SU-DHL-6 (cell line): ENCODE measurements at regions not wholly inside any gene's neighbourhood (a gene's known extent, or its start where the extent isn't known, plus 50 kb on each side); places are given as distances from the start of the nearest gene placed in this dataset.
"Not testable (repeated sequence)": the region's sequence is repeated elsewhere in the genome, so short reads cannot be mapped to it uniquely, and the experiment has no call there.

ENCODE experiments used
- H2AFZ ChIP-seq: fragments of 200-600 bp; sonication (generic); 2 replicates; pipeline ENCODE4 v1.6.1; 2014; ENCODE audit warnings: low read depth, mild to moderate bottlenecking, moderate library complexity, mixed read lengths, antibody characterized with exemption, low read length; ENCODE audit not compliant: severe bottlenecking
- H3F3A ChIP-seq: fragments of 200-600 bp; shearing (Covaris generic); 2 replicates; pipeline ENCODE4 v1.6.0; 2016; ENCODE audit warnings: antibody characterized with exemption, mild to moderate bottlenecking; ENCODE audit not compliant: insufficient read depth
- H3K27ac ChIP-seq: fragments of 200-600 bp; sonication (generic); 2 replicates; pipeline ENCODE4 v1.5.1; 2016; ENCODE audit warnings: low read depth, mild to moderate bottlenecking, low read length, moderate library complexity, mixed read lengths
- H3K27me3 ChIP-seq: fragments of 200-600 bp; sonication (generic), shearing (Covaris generic); 2 replicates; pipeline ENCODE4 v1.6.0; 2014; ENCODE audit warnings: mild to moderate bottlenecking, low read length
- H3K36me3 ChIP-seq: fragments of 200-600 bp; sonication (generic); 2 replicates; pipeline ENCODE4 v1.6.1; 2014; ENCODE audit warnings: mild to moderate bottlenecking, low read length, mixed read lengths
- H3K4me2 ChIP-seq: fragments of 300-600, 200-600 bp; shearing (Covaris generic), sonication (generic); 2 replicates; pipeline ENCODE4 v1.6.0; 2014; ENCODE audit warnings: low read length, low read depth, mild to moderate bottlenecking; ENCODE audit not compliant: poor library complexity, severe bottlenecking
- H3K4me3 ChIP-seq: fragments of 200-600 bp; sonication (generic); 2 replicates; pipeline ENCODE4 v1.5.1; 2014; ENCODE audit warnings: antibody characterized with exemption, low read length, mild to moderate bottlenecking, mixed read lengths; ENCODE audit not compliant: insufficient read depth, poor library complexity, severe bottlenecking
- H3K79me2 ChIP-seq: fragments of 200-600 bp; sonication (generic); 2 replicates; pipeline ENCODE4 v1.6.1; 2014; ENCODE audit warnings: mild to moderate bottlenecking, low read length, moderate library complexity; ENCODE audit not compliant: insufficient read depth
- H3K9ac ChIP-seq: fragments of 200-600 bp; sonication (generic); 2 replicates; pipeline ENCODE4 v1.7.0; 2014; ENCODE audit warnings: mild to moderate bottlenecking, low read length
- H3K9me2 ChIP-seq: fragments of 200-600 bp; sonication (generic); replicated peaks from 2 replicates; pipeline ENCODE4 v1.6.1; 2014; ENCODE audit warnings: low read length; ENCODE audit not compliant: insufficient read depth
- H3K9me3 ChIP-seq: fragments of 200-600 bp; sonication (generic); 2 replicates; pipeline ENCODE4 v1.6.1; 2014; ENCODE audit warnings: low read length, mixed read lengths; ENCODE audit not compliant: insufficient read depth
- H4K20me1 ChIP-seq: fragments of 200-600 bp; sonication (generic); 2 replicates; pipeline ENCODE4 v1.6.1; 2014; ENCODE audit warnings: low read depth, mild to moderate bottlenecking, antibody characterized with exemption, low read length, moderate library complexity, mixed read lengths
- CTCF ChIP-seq: fragments of 200-600 bp; sonication (generic); IDR thresholded peaks from one replicate; pipeline ENCODE4 v1.5.1; 2017; ENCODE audit warnings: antibody characterized with exemption, mild to moderate bottlenecking, low read length, moderate library complexity; ENCODE audit not compliant: insufficient read depth, poor library complexity, severe bottlenecking
- EZH2phosphoT487 ChIP-seq: fragments of 200-600 bp; sonication (generic), shearing (Covaris generic); conservative IDR thresholded peaks from 2 replicates; pipeline ENCODE4 v1.6.1; 2018; ENCODE audit warnings: mild to moderate bottlenecking, antibody characterized with exemption, low read length, moderate library complexity, mixed read lengths

- no peaks in the 10 kb centered on the region for H3K36me3 ChIP-seq
- no peaks in the 10 kb centered on the region for H3K9me3 ChIP-seq
- H2AFZ ChIP-seq, result peak overlapping the region; percentile 24
- no peaks in the 10 kb centered on the region for H3F3A ChIP-seq
- no peak overlapping the region for H3K4me2 ChIP-seq
- H3K79me2 ChIP-seq, result no peaks in the 10 kb centered on the region
- no peak overlapping the region for H3K4me3 ChIP-seq
- no peaks in the 10 kb centered on the region for H3K9me2 ChIP-seq
- TF ChIP-seq CTCF (no peak), EZH2phosphoT487 (no peak)
- H3K9ac ChIP-seq, result no peak overlapping the region
- H3K27me3 ChIP-seq, result 0 out of 2 replicates have a peak, but pooled peaks cover 3% of the 10 kb centered on the region
- no peaks in the 10 kb centered on the region for H4K20me1 ChIP-seq
- H3K27ac ChIP-seq, result no peak overlapping the region
Observed at GRCh38 chr15:70576276-70576675, 187.1 kb downstream of the UACA start.

- no peaks in the 10 kb centered on the region for H3K9me2 ChIP-seq
- no peaks in the 10 kb centered on the region for H3K9me3 ChIP-seq
- 0 out of 2 replicates have a peak, but pooled peaks cover 3% of the 10 kb centered on the region for H3K27me3 ChIP-seq
- H3K4me2 ChIP-seq, result no peak overlapping the region
- no peaks in the 10 kb centered on the region for H4K20me1 ChIP-seq
- H3K27ac ChIP-seq, result no peak overlapping the region
- no peak for TF ChIP-seq EZH2phosphoT487
- no peak for TF ChIP-seq CTCF
- H2AFZ ChIP-seq, result no peak overlapping the region
- H3F3A ChIP-seq, result no peaks in the 10 kb centered on the region
- no peaks in the 10 kb centered on the region for H3K79me2 ChIP-seq
- H3K9ac ChIP-seq, result no peak overlapping the region
- H3K4me3 ChIP-seq, result no peak overlapping the region
- H3K36me3 ChIP-seq, result no peaks in the 10 kb centered on the region
Observed at GRCh38 chr15:70575231-70576226, 187.8 kb downstream of the UACA start.

GRCh38 chr15:70574325-70574724 lies 189.0 kb downstream of the UACA start:
- H3K4me3 ChIP-seq, H3K27ac ChIP-seq, H3K9me2 ChIP-seq, H3K79me2 ChIP-seq, H3K9ac ChIP-seq, H3K27me3 ChIP-seq, H3K4me2 ChIP-seq, H2AFZ ChIP-seq, H3K36me3 ChIP-seq, H3K9me3 ChIP-seq, H3F3A ChIP-seq, H4K20me1 ChIP-seq: not testable (repeated sequence)

GRCh38 chr15:70573121-70573850 lies 190.1 kb downstream of the UACA start:
- TF ChIP-seq CTCF (no peak), EZH2phosphoT487 (no peak)
- H2AFZ ChIP-seq, result no peak overlapping the region
- H3K4me2 ChIP-seq, result no peak overlapping the region
- H3K9ac ChIP-seq, result no peak overlapping the region
- H3K79me2 ChIP-seq, result no peaks in the 10 kb centered on the region
- no peaks in the 10 kb centered on the region for H4K20me1 ChIP-seq
- H3K36me3 ChIP-seq, result no peaks in the 10 kb centered on the region
- no peak overlapping the region for H3K4me3 ChIP-seq
- H3K27ac ChIP-seq, result no peak overlapping the region
- H3F3A ChIP-seq, result no peaks in the 10 kb centered on the region
- H3K27me3 ChIP-seq, result 0 out of 2 replicates have a peak, but pooled peaks cover 3% of the 10 kb centered on the region
- H3K9me3 ChIP-seq, result no peaks in the 10 kb centered on the region
- no peaks in the 10 kb centered on the region for H3K9me2 ChIP-seq
